ENCODE measurements at regions not wholly inside any gene's neighbourhood (a gene's known extent, or its start where the extent isn't known, plus 50 kb on each side); places are given as distances from the start of the nearest gene placed in this dataset.

- Mint-ChIP-seq H3K9me3 (ENCODE audit: low read depth, unreplicated experiment) (no peaks in the 10 kb centered on the region), H3K27ac (ENCODE audit: unreplicated experiment) (no peak overlapping the region), H3K4me1 (ENCODE audit: low read depth, unreplicated experiment) (no peaks in the 10 kb centered on the region), H3K4me3 (ENCODE audit: low read depth, unreplicated experiment) (no peak overlapping the region), H3K27me3 (ENCODE audit: unreplicated experiment) (no peaks in the 10 kb centered on the region), H3K36me3 (ENCODE audit: insufficient read depth, unreplicated experiment) (no peaks in the 10 kb centered on the region)
- CTCF ChIA-PET: no interaction called here
- no TSS peak for BruUV-seq (replicated peaks)
- no peak for TF ChIP-seq CTCF (IDR thresholded peaks at IDR 0.05; ENCODE audit: unreplicated experiment)
- intact Hi-C loops (cut with micrococcal nuclease; ENCODE audit: unreplicated experiment): no loop called here
- DNase-seq: no peak
Observed at GRCh38 chr3:87626546-87626945, 350.2 kb upstream of the POU1F1 start.

GRCh38 chr3:87625876-87626275 lies 349.5 kb upstream of the POU1F1 start:
- DNase-seq: no peak
- no TSS peak for BruUV-seq (replicated peaks)
- Mint-ChIP-seq H3K27ac (ENCODE audit: unreplicated experiment) (no peak overlapping the region), H3K27me3 (ENCODE audit: unreplicated experiment) (no peaks in the 10 kb centered on the region), H3K9me3 (ENCODE audit: low read depth, unreplicated experiment) (no peaks in the 10 kb centered on the region), H3K4me3 (ENCODE audit: low read depth, unreplicated experiment) (no peak overlapping the region), H3K4me1 (ENCODE audit: low read depth, unreplicated experiment) (no peaks in the 10 kb centered on the region), H3K36me3 (ENCODE audit: insufficient read depth, unreplicated experiment) (no peaks in the 10 kb centered on the region)
- CTCF ChIA-PET: no interaction called here
- intact Hi-C loops (cut with micrococcal nuclease; ENCODE audit: unreplicated experiment): no loop called here
- TF ChIP-seq CTCF (IDR thresholded peaks at IDR 0.05; ENCODE audit: unreplicated experiment): no peak

GRCh38 chr3:87624860-87625259 lies 348.5 kb upstream of the POU1F1 start:
- no peak for DNase-seq
- TF ChIP-seq CTCF (IDR thresholded peaks at IDR 0.05; ENCODE audit: unreplicated experiment): no peak
- H3K36me3 Mint-ChIP-seq (ENCODE audit: insufficient read depth, unreplicated experiment): no peaks in the 10 kb centered on the region
- no peaks in the 10 kb centered on the region for H3K27me3 Mint-ChIP-seq (ENCODE audit: unreplicated experiment)
- H3K9me3 Mint-ChIP-seq (ENCODE audit: low read depth, unreplicated experiment): no peaks in the 10 kb centered on the region
- CTCF ChIA-PET: no interaction called here
- no peak overlapping the region for H3K27ac Mint-ChIP-seq (ENCODE audit: unreplicated experiment)
- no peaks in the 10 kb centered on the region for H3K4me1 Mint-ChIP-seq (ENCODE audit: low read depth, unreplicated experiment)
- intact Hi-C loops (cut with micrococcal nuclease; ENCODE audit: unreplicated experiment): no loop called here
- no peak overlapping the region for H3K4me3 Mint-ChIP-seq (ENCODE audit: low read depth, unreplicated experiment)
- BruUV-seq (replicated peaks): no TSS peak

- Mint-ChIP-seq H3K36me3 (ENCODE audit: insufficient read depth, unreplicated experiment) (no peaks in the 10 kb centered on the region), H3K9me3 (ENCODE audit: low read depth, unreplicated experiment) (no peaks in the 10 kb centered on the region), H3K27ac (ENCODE audit: unreplicated experiment) (no peak overlapping the region), H3K4me1 (ENCODE audit: low read depth, unreplicated experiment) (no peaks in the 10 kb centered on the region), H3K27me3 (ENCODE audit: unreplicated experiment) (no peaks in the 10 kb centered on the region), H3K4me3 (ENCODE audit: low read depth, unreplicated experiment) (no peak overlapping the region)
- no peak for DNase-seq
- CTCF ChIA-PET: interaction anchor here (0.7 kb wide), 1 partner anchor 23 kb away, joined by 3 read pairs; no protein-coding TSS in a partner anchor
- intact Hi-C loops (cut with micrococcal nuclease; ENCODE audit: unreplicated experiment): no loop called here
- no peak for TF ChIP-seq CTCF (IDR thresholded peaks at IDR 0.05; ENCODE audit: unreplicated experiment)
- no TSS peak for BruUV-seq (replicated peaks)
Observed at GRCh38 chr3:87621667-87622066, 345.3 kb upstream of the POU1F1 start.

- Mint-ChIP-seq H3K27me3 (ENCODE audit: unreplicated experiment) (no peaks in the 10 kb centered on the region), H3K27ac (ENCODE audit: unreplicated experiment) (no peak overlapping the region), H3K36me3 (ENCODE audit: insufficient read depth, unreplicated experiment) (no peaks in the 10 kb centered on the region), H3K4me3 (ENCODE audit: low read depth, unreplicated experiment) (no peak overlapping the region), H3K4me1 (ENCODE audit: low read depth, unreplicated experiment) (no peaks in the 10 kb centered on the region), H3K9me3 (ENCODE audit: low read depth, unreplicated experiment) (peaks cover 10% of the 10 kb centered on the region)
- CTCF ChIA-PET: no interaction called here
- intact Hi-C loops (cut with micrococcal nuclease; ENCODE audit: unreplicated experiment): no loop called here
- TF ChIP-seq CTCF (IDR thresholded peaks at IDR 0.05; ENCODE audit: unreplicated experiment): no peak
- no TSS peak for BruUV-seq (replicated peaks)
- DNase-seq: no peak
Observed at GRCh38 chr3:87615506-87615905, 339.1 kb upstream of the POU1F1 start.

Data from Calu3 (cell line).